Gastroesophageal sphincter (tissue), 4 donors: ENCODE measurements at regions not wholly inside any gene's neighbourhood (a gene's known extent, or its start where the extent isn't known, plus 50 kb on each side); places are given as distances from the start of the nearest gene placed in this dataset.

Experiments used
- ATAC-seq: fragments of 150-250 bp; one replicate; pipeline ENCODE4 v1.9.1; 2016; ENCODE audit warnings: mild to moderate bottlenecking, moderate library complexity
- H3K27ac ChIP-seq, 4 donors: fragments of 200-600 bp; sonication (generic) in 3 of 4; 1 replicate in 3 of 4; 2 replicates in 1 of 4; pipeline ENCODE4 v1.5.1; 2016 to 2019
- H3K27me3 ChIP-seq: fragments of 200-600 bp; sonication (generic); one replicate; pipeline ENCODE4 v1.5.1; 2019
- H3K36me3 ChIP-seq, 2 donors: fragments of 200-600 bp; sonication (generic); one replicate each; pipeline ENCODE4 v1.5.1; 2019; ENCODE audit warnings: control low read depth in 1 of 2
- H3K4me1 ChIP-seq, 3 donors: fragments of 200-600 bp; sonication (generic); 1 replicate in 2 of 3; 2 replicates in 1 of 3; pipeline ENCODE4 v1.5.1; 2016 to 2019; ENCODE audit warnings: control low read depth in 2 of 3
- H3K4me3 ChIP-seq, 2 donors: fragments of 200-600 bp; sonication (generic); one replicate each; pipeline ENCODE4 v1.5.1; 2019; ENCODE audit warnings: mild to moderate bottlenecking in 1 of 2, moderate library complexity in 1 of 2
- H3K9me3 ChIP-seq, 3 donors: fragments of 200-600 bp; sonication (generic); one replicate each; pipeline ENCODE4 v1.5.1; 2017 to 2019; ENCODE audit warnings: control low read depth in 2 of 3
- CTCF ChIP-seq, 4 experiments: fragments of 200-600 bp in 2 of 4; fragments of 450-650 bp in 2 of 4; sonication (generic) in 1 of 4; IDR thresholded peaks; one replicate each; pipeline ENCODE4 v1.5.1; 2017 to 2019; ENCODE audit warnings: antibody characterized with exemption in 4 of 4, mild to moderate bottlenecking in 2 of 4, moderate library complexity in 2 of 4
- EP300 ChIP-seq: sonication (generic); formaldehyde crosslinking; IDR thresholded peaks from one replicate; pipeline ENCODE4 v1.6.1; 2017; ENCODE audit warnings: antibody characterized with exemption, mild to moderate bottlenecking
- POLR2A ChIP-seq, 2 donors: fragments of 450-650 bp; IDR thresholded peaks; one replicate each; pipeline ENCODE4 v1.6.1; 2017; ENCODE audit warnings: antibody characterized with exemption in 2 of 2, mild to moderate bottlenecking in 2 of 2, moderate library complexity in 1 of 2
- POLR2AphosphoS5 ChIP-seq: sonication (generic); formaldehyde crosslinking; IDR thresholded peaks from one replicate; pipeline ENCODE4 v1.6.1; 2017; ENCODE audit warnings: antibody characterized with exemption
- WGBS, 2 donors: methylation state at CpG; one replicate each; pipeline ENCODE4 v1.1.5; 2018; ENCODE audit warnings: low coverage in 1 of 2; 5-methylcytosine and 5-hydroxymethylcytosine counted together

DNA sequence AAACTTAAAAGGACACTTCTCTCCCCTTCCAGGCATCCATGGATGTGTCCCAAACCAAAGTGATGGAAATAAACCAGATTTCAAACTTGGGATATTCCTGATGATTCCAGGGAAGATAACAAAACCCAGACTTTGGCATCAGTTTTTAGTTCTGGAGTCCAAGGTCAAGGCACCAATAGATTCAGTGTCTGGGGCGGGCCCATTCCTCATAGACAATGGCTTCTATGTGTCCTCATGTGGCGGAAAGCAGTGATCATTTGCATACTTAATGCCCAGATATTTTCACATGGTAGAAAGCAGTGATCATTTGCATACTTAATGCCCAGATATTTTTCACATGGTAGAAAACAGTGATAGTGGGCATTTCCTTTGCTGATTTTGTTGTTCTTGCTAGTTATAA lies 151.4 kb upstream of the DAP start:
- Histone ChIP-seq H3K36me3 (no peaks in the 10 kb centered on the region), H3K4me1 (no peaks in the 10 kb centered on the region), H3K9me3 (no peaks in the 10 kb centered on the region), H3K27me3 (peaks cover 13% of the 10 kb centered on the region), H3K4me3 (no peak overlapping the region), H3K27ac (no peak overlapping the region)
- no peak for ATAC-seq
- WGBS, 2 donors, result 86 to 95% methylated on average over 2 of the region's 2 CpGs
- TF ChIP-seq CTCF (IDR thresholded peaks at IDR 0.05) (no peak), POLR2AphosphoS5 (no peak), EP300 (no peak), POLR2A (IDR thresholded peaks at IDR 0.05) (no peak)

DNA sequence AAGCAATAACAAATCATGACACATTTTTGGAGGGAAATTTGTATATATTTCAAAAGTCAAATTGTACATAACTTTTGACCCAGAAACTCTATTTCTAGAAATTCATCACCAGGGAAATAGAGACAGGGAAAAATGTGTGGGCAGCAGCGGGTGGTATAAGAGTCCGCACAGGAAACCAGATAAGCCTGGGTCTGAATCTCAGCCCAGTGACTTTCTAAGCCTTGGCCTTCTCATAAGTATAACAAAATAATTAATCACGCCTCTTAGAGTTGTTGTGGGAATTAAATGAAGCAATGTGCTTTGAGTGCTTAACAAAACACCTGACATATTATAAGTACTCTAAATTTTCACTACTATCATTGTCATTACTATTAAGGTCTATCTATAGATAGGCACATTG lies 149.2 kb upstream of the DAP start:
- TF ChIP-seq CTCF (IDR thresholded peaks at IDR 0.05) (no peak), EP300 (no peak), POLR2A (IDR thresholded peaks at IDR 0.05) (no peak), POLR2AphosphoS5 (no peak)
- 85 to 97% methylated on average over 3 of the region's 3 CpGs for WGBS, 2 donors

DNA sequence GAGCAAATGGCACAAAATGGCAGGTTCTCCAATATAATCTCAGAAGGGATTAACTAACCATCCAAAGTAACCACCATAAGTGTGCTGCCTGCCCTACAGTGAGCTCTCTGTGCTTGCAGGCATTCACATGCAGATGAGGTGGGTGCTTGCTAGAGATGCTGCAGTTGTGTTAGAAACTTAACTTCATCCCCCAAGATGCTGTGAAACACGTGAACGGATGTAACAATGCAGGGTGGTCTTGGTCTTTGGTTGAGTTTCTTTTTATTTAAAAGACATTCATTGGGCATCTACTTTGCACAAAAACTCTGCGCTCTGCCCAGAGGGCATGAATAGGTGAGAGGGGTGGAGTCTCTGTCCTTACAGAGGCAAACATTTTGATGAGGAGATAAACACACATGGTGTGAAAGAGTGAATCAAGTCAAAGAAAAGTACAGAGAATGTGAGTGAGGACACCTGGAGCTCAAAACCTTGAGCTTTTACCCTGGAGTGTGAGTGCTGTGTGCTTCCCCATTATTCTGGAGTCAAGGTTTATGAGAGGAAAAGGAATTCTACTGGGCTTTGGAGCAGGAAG lies 143.9 kb upstream of the DAP start:
- Histone ChIP-seq H3K4me3 (no peak overlapping the region), H3K36me3 (no peaks in the 10 kb centered on the region), H3K27ac (no peak overlapping the region), H3K4me1 (no peaks in the 10 kb centered on the region), H3K27me3 (peaks cover 9% of the 10 kb centered on the region), H3K9me3 (no peaks in the 10 kb centered on the region)
- ATAC-seq, result no peak
- WGBS, 2 donors, result 16 to 43% methylated on average over 3 of the region's 3 CpGs
- TF ChIP-seq EP300 (no peak), CTCF (IDR thresholded peaks at IDR 0.05) (no peak), POLR2A (IDR thresholded peaks at IDR 0.05) (no peak), POLR2AphosphoS5 (no peak)

More for the DNA sequence above, 149.2 kb upstream of the DAP start:
- Histone ChIP-seq H3K9me3 (no peaks in the 10 kb centered on the region), H3K27ac (no peak overlapping the region), H3K27me3 (no peaks in the 10 kb centered on the region), H3K4me3 (no peak overlapping the region), H3K4me1 (no peaks in the 10 kb centered on the region), H3K36me3 (no peaks in the 10 kb centered on the region)
- ATAC-seq, result no peak

DNA sequence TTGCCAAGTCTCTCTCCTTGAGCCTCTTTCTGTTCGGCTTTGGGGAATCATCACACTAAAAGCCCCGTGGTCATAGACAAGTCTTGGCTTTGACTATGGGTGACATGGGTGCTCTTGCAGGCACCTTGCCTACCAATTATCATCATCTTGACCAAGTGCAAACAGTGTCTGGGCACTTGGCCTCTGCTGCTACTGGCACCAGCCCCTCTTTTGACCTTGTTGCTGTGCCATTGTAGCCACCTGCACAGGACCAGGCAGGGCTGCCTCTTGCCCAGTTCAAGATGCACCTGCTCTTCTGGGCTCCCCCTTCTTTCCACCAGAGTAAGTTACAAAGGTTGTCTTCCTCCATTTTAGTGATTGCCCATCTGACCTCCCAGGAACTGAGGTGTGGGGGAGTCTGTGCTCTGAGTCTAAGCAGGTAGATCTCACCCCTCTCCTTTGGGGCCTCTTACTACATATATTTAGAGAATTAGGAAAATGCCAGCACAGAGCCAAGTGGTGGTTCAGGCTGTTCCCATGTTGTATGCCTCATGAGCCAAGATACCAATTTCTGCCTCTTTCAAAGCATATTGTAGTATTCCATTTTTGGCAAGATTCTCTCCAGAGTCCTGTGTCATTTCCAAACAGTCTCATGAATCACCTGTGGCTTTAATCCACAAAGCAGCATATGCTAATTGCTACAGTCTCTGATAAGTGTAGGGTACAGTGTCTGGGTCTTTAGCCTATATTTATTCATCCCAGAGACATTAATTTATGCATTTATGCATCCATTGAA lies 142.9 kb upstream of the DAP start:
- H3K27ac ChIP-seq, result no peak overlapping the region
- no peak for TF ChIP-seq POLR2AphosphoS5
- TF ChIP-seq CTCF (IDR thresholded peaks at IDR 0.05), result no peak
- TF ChIP-seq POLR2A (IDR thresholded peaks at IDR 0.05), result no peak
- TF ChIP-seq EP300, result no peak
- 78 to 88% methylated on average over 2 of the region's 2 CpGs for WGBS, 2 donors
- H3K9me3 ChIP-seq, result no peaks in the 10 kb centered on the region
- H3K4me3 ChIP-seq, result no peak overlapping the region
- ATAC-seq, result no peak
- no peaks in the 10 kb centered on the region for H3K36me3 ChIP-seq
- H3K27me3 ChIP-seq, result peaks cover 9% of the 10 kb centered on the region
- no peaks in the 10 kb centered on the region for H3K4me1 ChIP-seq

- Histone ChIP-seq H3K4me1 (no peaks in the 10 kb centered on the region), H3K27ac (no peak overlapping the region), H3K9me3 (no peaks in the 10 kb centered on the region), H3K36me3 (no peaks in the 10 kb centered on the region), H3K27me3 (peaks cover 9% of the 10 kb centered on the region), H3K4me3 (no peak overlapping the region)
- WGBS, 2 donors, result 42 to 43% methylated on average over 2 of the region's 2 CpGs
- ATAC-seq, result no peak
- TF ChIP-seq CTCF (IDR thresholded peaks at IDR 0.05), result no peak
Measured at GRCh38 chr5:10902145-10902544, 141.1 kb upstream of the DAP start.
